ENCODE measurements at regions not wholly inside any gene's neighbourhood (a gene's known extent, or its start where the extent isn't known, plus 50 kb on each side); places are given as distances from the start of the nearest gene placed in this dataset.

DNA sequence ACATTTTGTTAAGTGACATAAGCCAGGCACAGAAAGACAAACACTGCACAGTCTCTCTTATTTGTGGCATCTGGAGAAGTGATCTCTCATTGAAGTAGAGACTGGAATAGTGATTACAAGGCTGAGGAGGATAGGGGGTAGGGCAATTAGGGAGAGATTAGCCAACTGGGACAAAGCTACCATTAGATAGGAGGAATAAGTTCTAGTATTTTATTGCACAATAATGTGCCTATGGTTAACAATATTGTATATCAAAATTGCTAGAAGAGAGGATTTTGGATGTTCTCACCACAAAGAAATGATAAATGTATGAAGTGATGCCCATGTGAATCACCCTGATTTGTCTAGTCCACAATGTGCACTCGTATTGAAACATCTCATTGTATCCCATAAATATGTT lies 281.8 kb downstream of the MTRR start:
- DNase-seq, result no peak

DNA sequence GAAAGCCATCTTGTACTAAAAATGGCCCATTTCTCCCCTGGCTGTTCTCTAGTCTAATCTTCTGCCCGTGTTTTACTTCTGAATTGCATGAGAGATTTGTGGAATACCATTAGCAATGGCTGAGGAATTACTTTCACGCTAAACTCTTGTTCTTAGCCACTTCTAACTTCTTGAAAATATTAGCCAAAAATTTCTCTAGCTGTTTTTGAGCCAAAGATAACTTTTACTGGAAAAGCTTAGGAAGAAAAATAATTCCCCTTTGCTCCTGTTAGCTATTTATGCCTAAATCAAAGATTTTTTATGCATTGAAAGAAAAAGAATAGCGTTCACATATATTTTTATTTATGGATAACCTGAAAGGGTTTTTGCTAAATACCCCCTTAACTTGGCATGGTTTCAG lies 287.8 kb downstream of the MTRR start:
- no peak for DNase-seq

DNA sequence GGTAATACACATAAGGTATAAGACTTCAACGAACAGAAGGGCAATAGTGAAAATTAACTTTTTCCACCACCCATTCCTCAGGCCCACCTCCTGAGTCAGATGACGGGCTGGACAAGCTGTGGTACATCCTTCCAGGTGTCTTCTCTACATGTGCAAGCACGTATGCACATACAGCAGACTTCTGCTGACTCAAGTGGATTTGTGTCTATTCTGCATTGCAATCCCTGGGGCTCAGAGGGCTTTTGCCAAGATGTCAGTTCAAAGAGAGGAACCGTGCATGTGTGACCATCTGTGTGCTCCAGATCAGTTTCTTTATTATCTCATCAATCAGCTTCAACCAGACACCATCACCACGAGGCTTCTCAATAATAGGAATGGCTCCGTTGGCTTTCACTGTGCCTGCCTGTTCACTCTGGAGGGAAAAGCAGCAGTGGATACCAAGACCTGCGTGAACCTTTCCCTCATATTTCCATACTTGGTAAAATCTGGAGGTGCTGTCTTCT lies 288.4 kb downstream of the MTRR start:
- no peak for DNase-seq

DNA sequence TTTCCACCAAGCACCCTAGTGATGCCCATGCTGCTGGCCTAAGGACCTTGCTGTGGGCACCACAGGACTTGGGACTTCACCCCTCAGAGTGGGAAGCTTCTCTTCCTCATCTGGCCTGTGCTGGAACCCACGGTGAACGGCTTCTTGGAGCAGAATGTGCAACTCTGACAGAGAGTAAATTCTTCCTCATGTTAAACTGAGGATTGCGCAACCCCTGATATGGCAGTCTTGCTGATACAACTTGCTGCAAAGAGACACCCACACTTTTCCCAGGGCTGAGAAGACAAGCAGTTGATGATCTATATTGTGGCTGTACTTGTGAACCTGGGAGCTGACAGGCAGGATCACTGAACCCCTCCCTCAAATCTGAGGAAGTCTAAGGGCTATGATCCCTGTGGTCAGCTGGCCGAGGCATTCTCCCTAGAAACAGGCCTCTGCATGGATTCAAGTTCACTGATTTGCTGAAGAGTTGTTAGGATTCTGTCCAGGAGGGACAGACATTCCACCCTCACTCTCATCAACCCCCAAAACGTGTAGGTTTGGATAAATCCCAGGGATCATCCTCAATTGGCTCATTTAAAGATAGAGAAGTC lies 307.2 kb downstream of the MTRR start:
- DNase-seq, result no peak

DNA sequence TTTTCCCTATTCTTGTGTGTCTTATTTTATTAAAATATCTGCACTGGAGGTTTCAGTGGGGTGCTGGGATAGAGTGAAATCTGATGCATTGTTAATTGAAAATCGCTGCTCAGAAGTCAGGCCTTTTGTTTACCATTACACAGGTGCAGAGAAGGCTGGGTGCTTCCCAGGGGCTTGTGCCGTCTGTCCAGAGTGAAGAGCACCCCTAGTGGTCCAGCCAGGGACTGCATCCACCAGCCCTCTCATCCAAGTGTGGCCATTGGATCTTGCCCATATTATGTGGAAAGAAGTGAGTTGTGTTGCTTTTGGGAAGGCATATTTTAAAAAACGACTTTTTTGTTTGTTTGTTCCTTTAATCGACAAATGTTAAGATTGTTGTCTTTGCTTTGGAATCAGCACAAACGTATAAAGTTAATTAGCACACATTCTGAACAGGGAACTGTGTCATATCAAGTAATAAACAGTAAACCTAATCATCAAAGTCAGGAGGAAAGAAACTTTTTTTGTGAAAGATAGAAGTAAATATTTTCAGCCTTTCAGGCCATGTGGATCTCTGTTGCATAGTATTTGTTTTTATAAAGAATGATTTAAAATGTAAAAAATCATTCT lies 315.6 kb downstream of the MTRR start:
- DNase-seq, result peak in 1 of 4 experiments; percentile 3

DNA sequence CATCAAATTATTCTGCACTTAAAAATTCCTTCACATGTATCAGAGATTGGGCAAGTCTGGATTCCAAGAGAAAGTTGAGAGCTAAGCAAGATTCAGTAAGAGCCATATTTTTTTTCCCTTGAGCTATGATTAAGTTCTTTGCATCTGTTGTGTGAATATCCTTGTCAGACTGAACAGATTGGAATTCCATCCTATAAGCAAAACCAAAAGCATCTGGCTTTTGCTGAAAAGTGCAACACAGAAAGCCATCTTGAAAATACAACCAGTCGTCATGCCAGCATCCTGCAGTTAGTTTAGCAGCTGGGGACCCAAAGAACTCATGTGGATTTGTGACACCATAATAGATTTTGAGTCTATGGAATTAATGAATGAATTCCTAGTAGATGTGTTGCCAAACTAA lies 316.9 kb downstream of the MTRR start:
- no peak for DNase-seq

DNA sequence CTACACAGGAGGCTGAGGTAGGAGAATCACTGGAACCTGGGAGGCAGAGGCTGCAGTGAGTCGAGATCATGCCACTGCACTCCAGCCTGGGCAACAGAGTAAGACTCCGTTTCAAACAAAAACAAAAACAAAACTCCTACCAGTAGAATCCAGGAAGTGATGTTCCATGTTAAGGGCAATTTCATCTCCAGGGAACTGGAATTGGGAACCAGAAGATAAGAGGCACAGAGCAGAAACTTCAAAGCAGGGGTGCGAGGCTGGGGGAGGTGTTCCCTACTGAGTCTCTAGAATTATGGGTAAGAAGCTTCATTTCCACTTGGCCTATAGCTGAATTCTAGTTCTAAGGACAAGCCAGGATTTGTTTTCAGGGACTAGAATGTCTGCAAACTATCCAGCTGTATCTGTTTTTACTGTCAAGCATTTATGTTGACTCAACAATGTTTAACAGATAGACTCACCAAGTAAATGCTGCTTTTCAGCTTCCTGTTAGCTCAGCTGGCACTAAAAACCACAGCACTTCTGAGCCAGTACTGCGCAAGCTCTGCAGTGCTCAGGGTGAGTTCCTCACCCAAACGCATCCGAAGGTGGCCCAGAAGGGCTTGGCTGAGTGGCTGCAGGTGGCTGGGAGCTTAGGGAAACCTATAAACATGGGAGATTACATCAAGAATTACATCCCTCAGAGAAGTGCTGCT lies 320.1 kb downstream of the MTRR start:
- DNase-seq, result no peak

DNA sequence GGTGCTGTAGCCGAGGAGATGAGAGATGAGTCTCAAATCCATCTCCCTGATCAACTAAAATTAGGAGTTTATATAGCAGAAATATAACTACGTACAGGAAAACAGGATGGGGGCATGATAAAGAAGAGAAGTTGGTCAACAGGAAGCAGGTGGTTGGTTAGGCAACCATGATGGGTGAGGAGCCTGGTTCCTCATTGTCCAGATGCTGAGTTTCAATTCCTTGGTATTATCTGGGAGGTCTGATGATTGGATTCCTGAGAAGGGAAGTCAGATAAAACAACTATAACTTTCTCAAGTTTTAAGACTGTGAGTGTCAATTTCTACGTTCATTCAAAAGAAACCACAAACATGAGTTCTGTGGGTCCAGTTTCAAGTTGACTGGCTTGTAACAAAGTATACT lies 323.9 kb downstream of the MTRR start:
- no peak for DNase-seq

DNA sequence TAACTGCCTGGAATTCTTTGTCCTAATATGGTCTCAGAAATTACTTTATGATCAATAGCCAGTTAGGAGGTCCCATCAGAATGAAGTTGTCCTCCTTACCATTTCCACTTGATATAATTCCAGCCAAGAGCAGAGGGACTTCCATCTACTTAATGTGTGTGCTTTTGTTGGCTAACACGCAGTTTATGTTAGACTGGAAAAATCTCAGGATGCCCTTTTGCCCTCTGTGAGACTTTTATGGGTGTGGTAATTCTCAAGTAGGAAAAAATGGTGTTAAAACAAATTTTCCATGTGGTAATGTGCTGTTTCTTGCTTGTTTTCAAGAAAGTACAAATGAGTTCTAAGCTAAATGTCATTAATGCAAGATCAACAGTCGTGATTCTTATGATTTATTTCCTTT lies 327.1 kb downstream of the MTRR start:
- no peak for DNase-seq

DNA sequence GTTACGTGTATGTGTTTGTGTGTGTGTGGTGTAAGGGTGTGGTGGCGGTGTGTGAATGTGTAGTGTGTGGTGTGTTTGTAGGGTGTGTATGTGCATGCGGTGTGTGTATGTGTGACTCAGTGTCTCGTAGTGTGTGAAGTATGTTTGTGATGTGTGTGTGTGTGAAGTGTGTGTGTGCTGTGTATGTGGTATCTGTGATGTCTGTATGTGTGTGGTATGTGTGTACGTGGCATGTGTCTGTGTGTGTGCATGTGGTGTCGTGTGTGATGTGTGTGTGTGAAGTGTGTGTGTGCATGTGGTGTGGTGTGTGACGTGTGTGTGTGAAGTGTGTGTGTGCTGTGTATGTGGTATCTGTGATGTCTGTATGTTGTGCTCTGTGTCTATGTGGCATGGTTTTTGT lies 339.4 kb downstream of the MTRR start:
- DNase-seq, result no peak

DNA sequence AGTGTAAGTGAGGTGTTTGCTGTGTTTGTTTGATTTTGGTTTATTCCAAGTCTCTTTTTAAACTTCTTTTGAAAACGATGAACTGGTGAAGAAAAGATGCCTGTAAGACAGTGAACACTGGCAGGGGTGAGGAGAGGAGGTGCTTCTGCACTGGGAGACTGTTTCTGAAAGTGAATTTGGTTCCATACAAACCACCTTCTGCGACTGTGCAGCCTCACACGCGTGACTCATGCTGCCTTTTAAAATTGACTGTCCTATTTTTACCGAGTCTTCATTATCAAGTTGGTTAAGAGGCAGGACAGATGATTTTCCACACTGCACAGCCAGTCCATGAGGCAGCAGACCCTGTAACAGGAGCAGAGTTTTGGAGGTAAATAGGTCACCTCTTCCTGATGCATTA lies 340.6 kb downstream of the MTRR start:
- DNase-seq, result no peak

DNA sequence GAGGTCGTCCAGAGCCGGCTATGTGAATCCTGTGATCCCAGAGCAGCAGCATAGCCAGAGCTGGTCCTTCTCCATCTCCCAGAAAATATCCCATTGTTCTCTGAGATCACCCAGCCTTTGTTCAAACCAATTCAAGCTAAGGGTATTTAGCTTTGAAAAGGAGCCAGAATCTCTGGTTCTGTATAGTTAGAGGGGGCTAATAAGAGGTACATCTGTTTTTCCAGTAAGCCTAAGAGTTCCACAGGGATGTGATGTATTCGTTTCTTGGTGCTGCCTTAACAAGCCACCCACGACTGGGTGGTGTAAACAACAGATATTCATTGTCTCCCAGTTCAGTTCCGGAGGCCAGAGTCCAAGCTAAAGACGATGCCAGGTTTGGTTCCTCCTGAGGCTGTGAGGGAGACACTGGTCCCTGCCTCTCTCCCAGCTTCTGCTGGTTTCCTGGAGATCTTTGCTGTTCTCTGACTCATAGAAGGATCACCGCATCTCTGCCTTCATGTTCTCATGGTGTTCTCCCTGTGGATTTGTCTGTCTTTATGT lies 344.8 kb downstream of the MTRR start:
- DNase-seq, result no peak

DNA sequence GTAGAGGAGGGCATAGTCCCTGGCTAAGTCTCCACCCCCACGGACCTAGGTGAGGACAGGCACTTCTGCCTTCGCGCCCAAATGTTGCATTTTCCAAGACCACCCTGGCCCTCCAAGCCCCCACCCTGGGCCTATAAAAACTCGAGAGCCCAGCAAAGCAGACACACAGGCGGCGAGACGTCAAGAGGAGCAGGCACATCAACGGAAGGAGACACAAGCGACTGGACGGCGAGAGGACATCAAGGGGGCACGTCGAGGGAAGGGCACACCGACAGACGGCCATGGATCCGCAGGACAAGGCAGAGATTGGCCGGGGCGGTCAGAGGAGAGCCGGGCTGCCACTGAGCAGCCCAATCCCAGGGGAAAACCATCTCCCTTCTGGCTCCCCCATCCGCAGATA lies 348.0 kb downstream of the MTRR start:
- DNase-seq, result no peak

DNA sequence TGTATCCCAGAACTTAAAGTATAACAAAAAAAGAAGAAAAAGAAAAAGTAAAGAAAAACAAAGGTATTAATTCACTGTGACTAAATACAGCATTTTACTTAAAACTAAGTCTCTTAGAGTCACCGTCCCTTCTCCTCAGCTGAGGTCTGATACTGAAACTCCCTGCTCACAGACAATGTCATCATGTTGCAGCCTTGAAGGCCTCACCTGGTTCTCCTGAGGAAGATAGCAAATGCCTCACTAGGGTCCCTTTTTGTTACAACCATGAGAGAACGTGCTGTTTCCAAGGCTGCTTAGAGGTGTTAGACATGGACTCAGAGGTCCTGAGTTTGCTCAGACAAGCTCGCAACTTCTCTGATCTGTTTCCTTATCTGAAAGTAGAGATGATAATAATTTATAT lies 357.2 kb downstream of the MTRR start:
- DNase-seq, result no peak

DNA sequence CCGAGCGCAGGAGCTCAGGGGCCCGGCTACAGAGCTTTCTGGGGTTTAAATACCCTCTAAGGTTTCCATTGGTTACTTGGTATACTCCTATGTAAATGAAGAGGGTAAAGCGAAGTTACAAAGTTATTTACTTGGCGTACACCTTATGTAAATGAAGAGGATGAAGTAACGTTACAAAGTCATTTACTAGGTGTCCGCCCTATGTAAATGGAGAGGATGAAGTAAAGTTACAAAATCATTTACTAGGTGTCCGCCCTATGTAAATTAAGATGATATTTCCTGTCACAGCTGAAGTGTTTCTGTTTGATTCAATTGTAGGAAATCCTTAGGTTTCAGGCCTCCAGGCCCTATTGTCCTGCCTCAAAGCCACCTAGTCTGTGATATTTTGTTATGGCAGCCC lies 358.2 kb downstream of the MTRR start:
- no peak for DNase-seq

DNA sequence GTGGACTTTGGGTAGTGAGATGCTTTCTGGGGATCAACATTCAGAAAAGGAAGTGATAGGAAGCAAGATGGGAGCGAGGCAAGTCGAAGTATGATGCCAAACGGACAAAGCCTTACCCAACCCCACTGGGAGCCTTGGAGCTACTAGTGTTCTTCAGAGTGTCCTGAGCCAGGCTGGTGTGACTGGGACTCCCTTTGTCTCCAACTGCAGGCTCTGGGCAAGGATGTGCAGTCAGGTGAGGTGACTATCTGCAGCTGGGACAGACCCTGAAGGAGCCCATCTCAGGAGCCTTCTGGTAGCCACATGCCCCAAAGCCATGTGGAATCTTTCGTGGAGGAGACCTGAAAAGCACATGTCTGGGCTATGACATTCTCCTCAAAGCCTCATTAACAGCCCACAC lies 360.6 kb downstream of the MTRR start:
- no peak for DNase-seq

DNA sequence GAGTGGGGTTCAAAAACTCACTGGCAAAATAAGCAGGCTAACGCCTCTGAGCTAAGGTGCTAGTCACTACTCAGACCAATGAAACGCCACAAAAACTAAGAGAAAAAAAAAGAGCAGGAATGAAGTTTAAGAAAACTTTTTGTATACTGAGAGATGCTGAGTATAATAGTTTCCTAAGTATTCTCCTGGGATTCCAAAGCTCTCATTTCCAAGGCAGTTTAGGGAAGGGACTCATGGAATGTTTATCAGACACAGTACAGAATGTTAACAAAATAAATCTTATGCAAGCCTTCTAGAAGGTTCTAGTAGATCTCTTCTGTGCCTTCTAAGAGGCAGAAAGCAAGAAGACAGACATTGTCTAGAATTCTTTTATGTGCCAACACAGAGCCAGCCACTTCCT lies 361.9 kb downstream of the MTRR start:
- DNase-seq, result no peak

DNA sequence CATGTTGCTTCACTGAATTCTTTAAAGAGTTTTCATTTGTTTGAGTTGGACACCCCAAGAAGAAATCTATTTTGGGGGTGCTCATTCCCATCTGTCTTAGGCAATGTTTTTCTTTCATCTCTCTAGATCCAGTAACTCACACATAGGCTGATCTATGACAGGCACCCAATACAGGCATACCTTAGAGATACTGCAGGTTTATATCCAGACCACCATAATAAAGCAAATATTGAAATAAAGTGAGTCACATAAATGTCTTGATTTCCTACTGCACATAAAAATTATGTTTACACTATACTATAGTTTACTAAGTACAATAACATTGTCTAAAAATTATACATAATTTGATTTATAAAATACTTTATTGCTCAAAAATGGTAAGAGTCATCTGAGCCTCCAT lies 364.5 kb downstream of the MTRR start:
- no peak for DNase-seq

DNA sequence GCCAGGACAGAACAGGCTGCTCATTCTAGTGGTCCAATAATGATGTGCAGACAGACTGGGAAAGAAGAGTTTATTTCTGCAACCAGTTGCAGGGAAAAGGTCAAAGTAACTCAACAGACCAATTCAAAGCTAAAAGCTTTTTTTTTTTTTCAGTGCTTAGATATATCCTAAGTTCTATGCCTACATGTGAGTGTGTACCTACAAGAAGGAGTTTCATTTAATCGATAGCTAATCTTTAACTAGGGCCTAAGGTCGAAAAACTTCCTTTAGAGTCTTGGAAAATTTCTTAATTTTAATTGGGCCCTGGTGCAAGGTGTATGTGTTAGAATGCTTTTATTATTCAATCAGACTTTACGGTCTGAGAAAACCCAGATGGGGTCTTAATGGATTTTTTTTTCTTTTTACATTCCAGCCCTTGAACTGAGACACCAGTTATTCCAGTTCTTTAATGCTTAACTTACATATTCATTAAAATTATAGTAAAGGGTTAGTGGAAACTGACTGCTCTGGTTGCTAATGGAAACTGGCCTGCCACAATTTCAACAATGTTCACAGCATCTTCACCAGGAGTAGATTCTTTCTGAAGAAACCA lies 365.3 kb downstream of the MTRR start:
- DNase-seq, result no peak

DNA sequence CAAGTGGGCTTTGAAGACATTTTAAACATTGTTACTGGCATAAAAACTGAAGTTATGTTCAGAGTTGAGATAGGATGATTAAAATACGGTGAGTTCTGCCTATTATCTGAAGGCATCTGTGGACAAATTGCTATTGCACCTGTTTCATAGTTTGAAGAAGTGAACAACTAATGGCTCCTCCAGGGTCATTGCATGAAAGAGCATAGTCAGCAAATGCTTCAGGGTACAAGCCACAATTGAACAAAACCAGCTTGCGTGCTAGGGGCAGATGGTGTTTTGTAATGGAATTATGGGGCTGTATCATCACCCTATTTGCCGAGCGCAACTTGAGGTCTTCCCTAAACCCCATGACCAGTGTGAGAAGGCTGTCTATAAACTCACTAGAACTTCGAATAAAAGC lies 369.1 kb downstream of the MTRR start:
- DNase-seq, result no peak

DNA sequence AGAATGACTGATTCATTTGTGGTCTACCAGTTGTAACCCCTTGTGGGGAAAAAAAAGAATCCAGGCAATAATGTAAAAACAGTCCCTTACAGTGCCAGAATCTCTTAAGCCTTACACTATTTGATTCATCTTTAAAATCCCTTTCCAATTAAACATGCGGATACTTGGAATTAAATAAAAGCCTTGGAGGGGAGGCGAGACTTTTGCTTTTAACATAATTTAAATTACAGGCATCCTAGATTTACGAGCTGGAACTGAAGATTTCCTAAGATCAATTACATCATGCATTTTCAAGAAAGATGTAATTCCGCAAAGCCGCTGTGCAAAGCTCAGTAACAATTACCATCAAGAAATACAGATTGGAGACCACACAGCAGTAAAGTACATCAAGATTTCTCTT lies 370.2 kb downstream of the MTRR start:
- DNase-seq, result no peak

DNA sequence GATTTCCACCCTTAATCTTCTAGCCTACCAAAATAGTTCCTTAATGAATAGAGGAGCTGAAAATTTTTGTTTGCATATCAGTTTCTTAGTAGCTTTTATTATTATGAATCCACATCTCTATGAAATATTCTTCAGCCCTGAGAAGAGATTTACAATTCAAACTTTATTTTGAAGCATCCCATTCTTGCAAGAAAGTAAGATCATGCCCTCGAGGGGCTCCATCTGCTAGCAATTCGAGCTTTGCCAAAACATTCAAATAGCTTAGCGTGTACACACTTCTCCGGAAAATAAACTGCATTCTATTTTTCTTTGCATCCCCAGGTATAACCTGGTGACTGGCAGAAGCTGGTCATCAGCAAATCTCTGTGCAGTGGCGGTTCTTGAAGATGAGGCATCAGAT lies 370.7 kb downstream of the MTRR start:
- no peak for DNase-seq

DNA sequence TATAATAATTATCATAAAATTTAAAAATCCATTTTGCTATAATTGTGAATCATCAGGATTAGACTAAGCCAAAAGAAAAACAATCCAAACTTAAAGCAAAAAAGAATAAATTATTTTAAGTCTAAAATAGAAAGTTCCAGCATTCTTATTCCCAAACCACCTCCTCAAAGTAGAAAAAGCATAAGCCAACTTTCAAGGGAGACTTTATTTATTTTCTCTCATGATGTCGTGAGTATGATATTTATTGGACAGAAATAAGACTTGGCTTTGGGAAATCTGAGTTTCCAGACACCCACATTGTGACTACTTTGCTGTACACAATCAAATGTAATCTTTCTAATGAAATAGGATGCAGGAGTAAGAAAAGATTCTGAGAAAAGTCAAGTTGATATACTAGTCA lies 372.1 kb downstream of the MTRR start:
- DNase-seq, result no peak

DNA sequence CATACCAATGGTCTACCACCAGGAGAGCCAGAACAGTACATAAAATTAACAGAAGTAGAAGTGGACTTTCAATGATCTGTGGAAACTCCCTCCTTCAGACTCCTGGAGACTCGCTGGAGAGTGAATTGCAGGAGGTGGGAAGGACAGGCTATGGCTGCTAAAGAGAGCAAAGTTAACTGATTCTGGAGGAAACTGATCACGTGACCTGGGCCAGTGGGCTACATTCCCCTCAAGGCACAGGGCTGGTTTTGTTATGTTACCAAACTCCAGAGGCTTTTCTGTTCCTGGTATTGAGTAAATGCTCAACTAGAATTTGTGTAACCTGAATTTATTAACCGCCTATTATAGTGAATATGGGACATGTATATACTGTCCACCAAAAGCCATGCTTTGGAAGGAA lies 372.6 kb downstream of the MTRR start:
- DNase-seq, result no peak

Measured in activated CD4-positive, CD25-positive, alpha-beta regulatory T cell (primary cell).